ENCODE measurements at regions not wholly inside any gene's neighbourhood (a gene's known extent, or its start where the extent isn't known, plus 50 kb on each side); places are given as distances from the start of the nearest gene placed in this dataset.

DNA sequence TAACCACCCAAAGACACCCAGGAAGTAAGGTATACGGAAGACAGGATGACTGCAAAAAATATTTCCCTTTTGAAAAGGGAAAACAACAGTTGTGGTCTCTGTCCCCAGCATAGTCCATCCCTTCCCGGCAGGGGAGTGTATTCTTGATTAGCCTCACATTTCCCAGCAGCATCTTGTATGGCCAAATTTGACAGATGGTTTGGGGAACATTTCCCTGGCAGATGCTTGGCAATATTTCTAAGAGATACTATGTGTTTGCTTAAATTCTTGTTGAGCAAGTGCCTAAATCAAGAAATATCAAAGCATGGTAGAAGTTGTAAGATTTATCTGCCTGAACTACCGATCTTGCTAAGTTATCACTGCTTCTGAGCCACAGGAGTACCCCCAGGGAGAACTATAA, 56.9 kb upstream of the TPK1 start:
- no peaks in the 10 kb centered on the region for H3K36me3 ChIP-seq
- TF ChIP-seq, protein P1, sequence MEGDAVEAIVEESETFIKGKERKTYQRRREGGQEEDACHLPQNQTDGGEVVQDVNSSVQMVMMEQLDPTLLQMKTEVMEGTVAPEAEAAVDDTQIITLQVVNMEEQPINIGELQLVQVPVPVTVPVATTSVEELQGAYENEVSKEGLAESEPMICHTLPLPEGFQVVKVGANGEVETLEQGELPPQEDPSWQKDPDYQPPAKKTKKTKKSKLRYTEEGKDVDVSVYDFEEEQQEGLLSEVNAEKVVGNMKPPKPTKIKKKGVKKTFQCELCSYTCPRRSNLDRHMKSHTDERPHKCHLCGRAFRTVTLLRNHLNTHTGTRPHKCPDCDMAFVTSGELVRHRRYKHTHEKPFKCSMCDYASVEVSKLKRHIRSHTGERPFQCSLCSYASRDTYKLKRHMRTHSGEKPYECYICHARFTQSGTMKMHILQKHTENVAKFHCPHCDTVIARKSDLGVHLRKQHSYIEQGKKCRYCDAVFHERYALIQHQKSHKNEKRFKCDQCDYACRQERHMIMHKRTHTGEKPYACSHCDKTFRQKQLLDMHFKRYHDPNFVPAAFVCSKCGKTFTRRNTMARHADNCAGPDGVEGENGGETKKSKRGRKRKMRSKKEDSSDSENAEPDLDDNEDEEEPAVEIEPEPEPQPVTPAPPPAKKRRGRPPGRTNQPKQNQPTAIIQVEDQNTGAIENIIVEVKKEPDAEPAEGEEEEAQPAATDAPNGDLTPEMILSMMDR (IDR thresholded peaks at IDR 0.05), result no peak
- no peak overlapping the region for H3K27ac ChIP-seq
- no peaks in the 10 kb centered on the region for H3K27me3 ChIP-seq (replicated peaks; ENCODE audit: insufficient read depth)
- H3K4me1 ChIP-seq (ENCODE audit: control insufficient read depth in 1 of 2, low read depth in 2 of 2), result no peaks in the 10 kb centered on the region
- DNase-seq (ENCODE audit: low spot score), result no peak
- no peak overlapping the region for H3K4me3 ChIP-seq
- H3K9me3 ChIP-seq, result no peaks in the 10 kb centered on the region
- ATAC-seq (ENCODE audit: insufficient number of reproducible peaks, low FRiP score, low read depth), result no peak

Measured in thoracic aorta (tissue), 2 donors.